GM21526 (cell line): ENCODE measurements at regions not wholly inside any gene's neighbourhood (a gene's known extent, or its start where the extent isn't known, plus 50 kb on each side); places are given as distances from the start of the nearest gene placed in this dataset.
"Not testable (repeated sequence)": the region's sequence is repeated elsewhere in the genome, so short reads cannot be mapped to it uniquely, and the experiment has no call there.

ENCODE experiments used
- ATAC-seq: cut with Tn5 transposase; IDR thresholded peaks from one replicate; pipeline ENCODE4 v1.9.1; 2021; ENCODE audit warnings: moderate library complexity; ENCODE audit not compliant: unreplicated experiment, low FRiP score

GRCh38 chr3:145903472-145904013, 257.4 kb downstream of the PLOD2 start:
- ATAC-seq = no peak

GRCh38 chr3:145904138-145904537, 256.8 kb downstream of the PLOD2 start:
- ATAC-seq = no peak

- ATAC-seq = no peak
Observed at GRCh38 chr3:145906301-145906700, 254.7 kb downstream of the PLOD2 start.

- no peak for ATAC-seq
Observed at GRCh38 chr3:145906755-145907154, 254.2 kb downstream of the PLOD2 start.

- no peak for ATAC-seq
Observed at GRCh38 chr3:145911016-145911415, 250.0 kb downstream of the PLOD2 start.

- no peak for ATAC-seq
Observed at GRCh38 chr3:145915787-145916186, 245.2 kb downstream of the PLOD2 start.

- not testable (repeated sequence) for ATAC-seq
Observed at GRCh38 chr3:145927736-145928135, 233.2 kb downstream of the PLOD2 start.

- ATAC-seq = no peak
Observed at GRCh38 chr3:145936971-145937370, 224.0 kb downstream of the PLOD2 start.

GRCh38 chr3:145939431-145939830, 221.6 kb downstream of the PLOD2 start:
- no peak for ATAC-seq

GRCh38 chr3:145942052-145942451, 218.9 kb downstream of the PLOD2 start:
- no peak for ATAC-seq

- no peak for ATAC-seq
Observed at GRCh38 chr3:145943952-145944351, 217.0 kb downstream of the PLOD2 start.

- ATAC-seq = no peak
Observed at GRCh38 chr3:145951441-145951840, 209.5 kb downstream of the PLOD2 start.

- ATAC-seq = no peak
Observed at GRCh38 chr3:145952536-145952935, 208.4 kb downstream of the PLOD2 start.

- ATAC-seq = no peak
Observed at GRCh38 chr3:145953316-145953715, 207.7 kb downstream of the PLOD2 start.

GRCh38 chr3:145959457-145960088, 201.4 kb downstream of the PLOD2 start:
- ATAC-seq = no peak

- ATAC-seq = no peak
Observed at GRCh38 chr3:145963111-145963510, 197.9 kb downstream of the PLOD2 start.

- ATAC-seq = no peak
Observed at GRCh38 chr3:145967043-145967442, 193.9 kb downstream of the PLOD2 start.

GRCh38 chr3:145971186-145971585, 189.8 kb downstream of the PLOD2 start:
- no peak for ATAC-seq

GRCh38 chr3:145972851-145973250, 188.1 kb downstream of the PLOD2 start:
- ATAC-seq = no peak

- no peak for ATAC-seq
Observed at GRCh38 chr3:145981056-145981455, 179.9 kb downstream of the PLOD2 start.

- ATAC-seq = no peak
Observed at GRCh38 chr3:145983101-145983500, 177.9 kb downstream of the PLOD2 start.
